CD14-positive monocyte (primary cell): ENCODE measurements at regions not wholly inside any gene's neighbourhood (a gene's known extent, or its start where the extent isn't known, plus 50 kb on each side); places are given as distances from the start of the nearest gene placed in this dataset.
"Not testable (repeated sequence)": the region's sequence is repeated elsewhere in the genome, so short reads cannot be mapped to it uniquely, and the experiment has no call there.

ENCODE experiments used
- DNase-seq, 3 donors: peaks; one replicate each; pipeline ENCODE4 v3.0.0-alpha.2; 2011 to 2022
- H2AFZ ChIP-seq: 2 replicates; pipeline ENCODE4 v1.6.0; 2012; ENCODE audit warnings: mild to moderate bottlenecking, low read depth, low read length, inconsistent platforms; ENCODE audit not compliant: insufficient read depth, poor library complexity, severe bottlenecking
- H3K27ac ChIP-seq, 2 donors: 1 replicate in 1 of 2; 2 replicates in 1 of 2; pipeline ENCODE4 v1.5.1; 2012 to 2013; ENCODE audit warnings: low read length in 2 of 2, control low read depth in 1 of 2, inconsistent platforms in 1 of 2, low read depth in 1 of 2, mild to moderate bottlenecking in 1 of 2
- H3K27me3 ChIP-seq, 2 donors: one replicate each; pipeline versions ENCODE4 v1.6.0 to v1.6.1; 2011 to 2013; ENCODE audit warnings: low read length in 2 of 2; ENCODE audit not compliant: control insufficient read depth in 2 of 2, insufficient read depth in 2 of 2
- H3K36me3 ChIP-seq, 2 donors: replicated peaks in 1 of 2; 1 replicate in 1 of 2; 2 replicates in 1 of 2; pipeline versions ENCODE4 v1.5.1 to v1.6.1; 2012 to 2013; ENCODE audit warnings: low read length in 2 of 2, control low read depth in 1 of 2, inconsistent platforms in 1 of 2, mild to moderate bottlenecking in 1 of 2; ENCODE audit not compliant: insufficient read depth in 2 of 2, control insufficient read depth in 1 of 2
- H3K4me1 ChIP-seq, 2 donors: 1 replicate in 1 of 2; 2 replicates in 1 of 2; pipeline versions ENCODE4 v1.5.1 to v1.6.1; 2012 to 2013; ENCODE audit warnings: low read length in 2 of 2, control low read depth in 1 of 2, inconsistent platforms in 1 of 2, mild to moderate bottlenecking in 1 of 2, moderate library complexity in 1 of 2; ENCODE audit not compliant: insufficient read depth in 2 of 2, control insufficient read depth in 1 of 2
- H3K4me2 ChIP-seq: replicated peaks from 2 replicates; pipeline ENCODE3; 2012; ENCODE audit warnings: low read length, moderate library complexity, mild to moderate bottlenecking; ENCODE audit not compliant: poor library complexity, severe bottlenecking; ENCODE audit errors: extremely low read depth
- H3K4me3 ChIP-seq, 3 experiments: fragments of 200-600 bp in 1 of 3; sonication (generic) in 1 of 3; replicated peaks in 1 of 3; 1 replicate in 2 of 3; 2 replicates in 1 of 3; pipeline ENCODE4 v1.5.1; 2011 to 2013; ENCODE audit warnings: low read length in 3 of 3, mild to moderate bottlenecking in 3 of 3, control low read depth in 2 of 3, low read depth in 2 of 3, inconsistent platforms in 1 of 3, moderate library complexity in 1 of 3
- H3K79me2 ChIP-seq: 2 replicates; pipeline ENCODE4 v1.6.0; 2012; ENCODE audit warnings: mild to moderate bottlenecking, control low read depth, inconsistent platforms, low read length, moderate library complexity; ENCODE audit not compliant: insufficient read depth
- H3K9ac ChIP-seq: 2 replicates; pipeline ENCODE4 v1.6.0; 2017; ENCODE audit warnings: low read length, mild to moderate bottlenecking; ENCODE audit not compliant: insufficient read depth, poor library complexity, severe bottlenecking
- H3K9me3 ChIP-seq, 2 donors: replicated peaks in 1 of 2; 1 replicate in 1 of 2; 2 replicates in 1 of 2; pipeline versions ENCODE4 v1.5.1 to v1.6.1; 2012 to 2013; ENCODE audit warnings: low read length in 2 of 2, control low read depth in 1 of 2; ENCODE audit not compliant: control insufficient read depth in 1 of 2, insufficient read depth in 1 of 2
- H4K20me1 ChIP-seq: 2 replicates; pipeline ENCODE4 v1.6.0; 2012; ENCODE audit warnings: mild to moderate bottlenecking, low read length, control low read depth, moderate library complexity; ENCODE audit not compliant: insufficient read depth
- H3K27ac Mint-ChIP-seq, 7 donors: one replicate each; pipeline ENCODE4 v1.8.0; 2020; ENCODE audit warnings: mild to moderate bottlenecking in 7 of 7, mixed read lengths in 7 of 7, moderate library complexity in 6 of 7, inconsistent platforms in 2 of 7
- H3K27me3 Mint-ChIP-seq, 3 donors: one replicate each; pipeline ENCODE4 v1.8.0; 2021 to 2022; ENCODE audit warnings: low read depth in 3 of 3, mild to moderate bottlenecking in 3 of 3, mixed read lengths in 3 of 3, moderate library complexity in 3 of 3, inconsistent platforms in 1 of 3
- H3K36me3 Mint-ChIP-seq, 2 donors: one replicate each; pipeline ENCODE4 v1.8.0; 2020; ENCODE audit warnings: mixed read lengths in 2 of 2, inconsistent platforms in 1 of 2, mild to moderate bottlenecking in 1 of 2
- H3K4me1 Mint-ChIP-seq: one replicate; pipeline ENCODE4 v1.8.0; 2020; ENCODE audit warnings: mild to moderate bottlenecking, mixed read lengths
- H3K4me3 Mint-ChIP-seq, 2 donors: one replicate each; pipeline ENCODE4 v1.8.0; 2020; ENCODE audit warnings: mild to moderate bottlenecking in 2 of 2, mixed read lengths in 2 of 2, moderate library complexity in 1 of 2
- H3K9me3 Mint-ChIP-seq, 7 donors: one replicate each; pipeline ENCODE4 v1.8.0; 2020 to 2022; ENCODE audit warnings: mixed read lengths in 7 of 7, mild to moderate bottlenecking in 6 of 7, moderate library complexity in 6 of 7, inconsistent platforms in 2 of 7
- WGBS: methylation state at CpG from one replicate; pipeline ENCODE4 v1.1.5; 2013; ENCODE audit warnings: missing lambda C conversion rate; ENCODE audit not compliant: insufficient coverage; 5-methylcytosine and 5-hydroxymethylcytosine counted together
- intact Hi-C, 2 donors: fragments of 100-400 bp; cut with micrococcal nuclease; formaldehyde crosslinking; loops; one replicate each; pipeline versions ENCODE4 v1.15.0 to v1.15.1; 2023
- TF ChIP-seq, protein P1 (sequence below): fragments of 200-600 bp; IDR thresholded peaks from one replicate; pipeline ENCODE4 v1.8.0; 2022; ENCODE audit warnings: antibody characterized with exemption, mild to moderate bottlenecking

DNA sequence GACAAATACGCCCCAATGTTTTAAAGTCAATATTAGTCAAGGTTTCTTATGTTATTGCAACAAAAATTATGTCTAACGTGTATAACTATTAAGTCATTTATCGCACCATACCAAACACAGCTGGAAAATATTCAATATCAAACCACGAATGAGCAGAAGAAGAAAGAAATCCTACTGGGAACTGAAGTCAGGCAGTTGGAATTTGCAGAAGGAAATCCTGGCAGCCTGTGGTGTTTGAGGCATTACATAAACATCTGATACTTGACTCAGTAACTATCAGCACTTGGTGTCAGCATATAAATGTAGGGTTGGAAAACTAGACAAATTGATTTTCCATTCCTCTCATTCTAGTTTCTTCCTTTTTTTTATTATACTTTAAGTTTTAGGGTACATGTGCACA, 83.4 kb upstream of the NUPR2 start:
- H4K20me1 ChIP-seq, result no peaks in the 10 kb centered on the region
- H3K27ac Mint-ChIP-seq, result no peak overlapping the region
- no peak overlapping the region for H2AFZ ChIP-seq
- no peak overlapping the region for H3K9ac ChIP-seq
- H3K9me3 Mint-ChIP-seq, result peaks cover 16 to 45% (median 33%) of the 10 kb centered on the region in 7 donors
- whole genome bisulfite sequencing, result no CpG with 5 or more reads among the region's 4 CpGs
- H3K4me2 ChIP-seq, result no peak overlapping the region
- intact Hi-C loops, result no loop called here
- H3K36me3 ChIP-seq, result no peaks in the 10 kb centered on the region
- H3K9me3 ChIP-seq, result peaks cover 31 to 50% of the 10 kb centered on the region in 2 donors
- H3K4me1 ChIP-seq, result no peaks in the 10 kb centered on the region
- no peaks in the 10 kb centered on the region for H3K27me3 ChIP-seq
- no peak overlapping the region for H3K4me3 ChIP-seq
- H3K27ac ChIP-seq, result no peak overlapping the region
- no peaks in the 10 kb centered on the region for H3K4me1 Mint-ChIP-seq
- no peak for DNase-seq
- TF ChIP-seq, protein P1, sequence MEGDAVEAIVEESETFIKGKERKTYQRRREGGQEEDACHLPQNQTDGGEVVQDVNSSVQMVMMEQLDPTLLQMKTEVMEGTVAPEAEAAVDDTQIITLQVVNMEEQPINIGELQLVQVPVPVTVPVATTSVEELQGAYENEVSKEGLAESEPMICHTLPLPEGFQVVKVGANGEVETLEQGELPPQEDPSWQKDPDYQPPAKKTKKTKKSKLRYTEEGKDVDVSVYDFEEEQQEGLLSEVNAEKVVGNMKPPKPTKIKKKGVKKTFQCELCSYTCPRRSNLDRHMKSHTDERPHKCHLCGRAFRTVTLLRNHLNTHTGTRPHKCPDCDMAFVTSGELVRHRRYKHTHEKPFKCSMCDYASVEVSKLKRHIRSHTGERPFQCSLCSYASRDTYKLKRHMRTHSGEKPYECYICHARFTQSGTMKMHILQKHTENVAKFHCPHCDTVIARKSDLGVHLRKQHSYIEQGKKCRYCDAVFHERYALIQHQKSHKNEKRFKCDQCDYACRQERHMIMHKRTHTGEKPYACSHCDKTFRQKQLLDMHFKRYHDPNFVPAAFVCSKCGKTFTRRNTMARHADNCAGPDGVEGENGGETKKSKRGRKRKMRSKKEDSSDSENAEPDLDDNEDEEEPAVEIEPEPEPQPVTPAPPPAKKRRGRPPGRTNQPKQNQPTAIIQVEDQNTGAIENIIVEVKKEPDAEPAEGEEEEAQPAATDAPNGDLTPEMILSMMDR, result no peak
- no peaks in the 10 kb centered on the region for H3K36me3 Mint-ChIP-seq
- no peaks in the 10 kb centered on the region for H3K79me2 ChIP-seq
- no peaks in the 10 kb centered on the region for H3K27me3 Mint-ChIP-seq
- H3K4me3 Mint-ChIP-seq, result no peak overlapping the region

DNA sequence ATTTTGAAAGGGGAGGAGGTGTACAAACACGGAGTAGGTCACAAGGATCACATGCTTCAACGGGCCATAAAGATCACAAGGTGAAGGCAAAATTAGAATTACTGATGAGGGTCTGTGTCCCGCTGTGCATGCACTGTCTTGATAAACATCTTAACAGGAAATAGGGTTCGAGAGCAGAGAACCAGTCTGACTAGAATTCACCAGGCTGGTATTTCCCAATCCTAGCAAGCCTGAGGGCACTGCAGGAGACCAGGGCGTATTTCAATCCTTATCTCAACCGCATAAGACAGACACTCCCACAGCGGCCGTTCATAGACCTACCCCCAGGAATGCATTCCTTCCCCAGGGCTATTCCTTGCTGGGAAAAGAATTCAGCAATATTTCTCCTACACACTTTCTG, 80.0 kb upstream of the NUPR2 start:
- H3K4me2 ChIP-seq, H3K27me3 ChIP-seq, H3K27me3 Mint-ChIP-seq, H4K20me1 ChIP-seq, H3K36me3 ChIP-seq, H3K4me1 ChIP-seq, intact Hi-C loops, H3K4me3 Mint-ChIP-seq, H3K36me3 Mint-ChIP-seq, DNase-seq, H2AFZ ChIP-seq, H3K4me1 Mint-ChIP-seq, H3K27ac Mint-ChIP-seq, H3K9ac ChIP-seq, H3K4me3 ChIP-seq, H3K79me2 ChIP-seq, H3K27ac ChIP-seq: not testable (repeated sequence)
- WGBS, result 90% methylated on average over 7 of the region's 8 CpGs
- H3K9me3 ChIP-seq, result peaks cover 39 to 62% of the 10 kb centered on the region in 2 donors
- peaks cover 18 to 54% (median 33%) of the 10 kb centered on the region in 7 donors for H3K9me3 Mint-ChIP-seq
